ENCODE measurements at regions not wholly inside any gene's neighbourhood (a gene's known extent, or its start where the extent isn't known, plus 50 kb on each side); places are given as distances from the start of the nearest gene placed in this dataset.

DNA sequence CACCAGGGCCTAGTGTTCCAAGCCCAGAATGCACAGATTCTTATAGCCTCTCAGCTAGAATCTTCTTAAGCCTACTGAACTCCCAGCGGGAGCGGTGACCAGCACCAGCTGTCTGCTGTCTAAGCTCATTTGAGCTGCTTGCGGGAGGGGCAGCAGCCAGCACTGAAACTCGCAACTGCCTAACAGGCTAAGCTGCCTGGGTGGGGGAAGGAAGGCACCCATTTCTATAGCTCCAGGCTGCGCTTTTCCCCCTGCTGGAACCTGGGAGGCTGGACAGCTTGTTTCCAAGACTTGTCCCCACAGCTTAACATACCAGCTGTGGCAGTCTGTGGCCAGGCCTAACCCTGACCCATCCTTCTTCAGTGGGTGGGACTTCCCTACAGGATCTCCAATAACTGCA, 512.9 kb downstream of the EFNA5 start:
- no peak for DNase-seq (ENCODE audit: low spot score in 2 of 2)
- no peak for FAIRE-seq

DNA sequence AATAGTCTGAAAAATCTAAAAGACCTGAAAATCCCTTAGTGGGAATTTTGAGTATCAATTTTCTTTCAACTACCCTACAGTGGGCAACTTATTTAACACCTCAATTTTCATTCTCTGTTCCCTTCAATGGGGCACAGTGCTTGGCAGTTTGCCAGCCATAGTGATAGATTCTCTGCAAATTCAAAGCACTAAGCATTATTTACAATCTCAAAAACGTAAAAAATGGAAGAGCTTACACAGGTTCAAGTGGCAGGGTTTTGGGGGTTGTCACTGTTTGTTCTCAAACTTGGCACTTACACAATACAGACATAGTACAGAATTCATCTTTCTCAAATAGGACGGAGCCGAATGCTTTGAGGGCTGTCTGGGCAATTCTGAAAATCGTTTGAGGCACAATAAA, 515.0 kb downstream of the EFNA5 start:
- DNase-seq (ENCODE audit: low spot score in 2 of 2) (no peak), FAIRE-seq (no peak)

DNA sequence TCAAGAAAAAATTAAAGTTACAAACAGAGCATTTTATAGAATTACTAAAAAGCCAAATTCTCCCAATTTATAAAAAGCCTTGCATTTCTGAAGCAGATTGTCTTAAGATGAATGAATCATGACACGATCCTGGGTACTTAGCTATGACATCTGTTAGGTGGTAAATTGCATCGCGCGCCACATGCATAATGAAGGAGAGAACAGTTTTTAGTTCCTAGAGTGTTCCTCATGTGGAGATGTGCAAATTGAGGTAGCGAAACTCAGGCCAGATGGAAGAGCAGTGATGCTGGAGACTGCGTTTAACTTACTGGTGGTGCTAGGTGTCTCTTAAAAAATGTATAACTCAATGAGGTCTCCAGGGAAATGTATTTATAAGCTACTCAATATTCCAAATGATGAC, 516.1 kb downstream of the EFNA5 start:
- FAIRE-seq, result no peak
- DNase-seq (ENCODE audit: low spot score in 2 of 2), result no peak

DNA sequence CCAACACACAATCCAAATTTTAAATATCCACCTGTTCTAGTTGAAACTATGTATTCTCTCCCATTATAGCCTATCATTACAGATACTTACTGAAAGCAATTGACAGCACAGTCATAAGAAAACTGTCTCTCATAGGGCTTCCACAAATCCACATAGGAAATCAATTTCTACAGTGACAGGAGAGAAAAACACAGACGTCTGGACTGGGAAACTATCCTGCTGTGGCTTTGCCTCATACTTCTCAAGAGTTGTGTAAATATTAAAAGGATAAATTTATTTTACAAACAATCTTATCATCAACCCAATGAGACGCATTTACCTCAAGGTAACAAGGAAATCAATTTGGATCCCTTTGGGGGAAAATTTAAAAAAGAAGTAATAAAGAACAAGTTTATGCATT, 517.5 kb downstream of the EFNA5 start:
- no peak for DNase-seq (ENCODE audit: low spot score in 2 of 2)

DNA sequence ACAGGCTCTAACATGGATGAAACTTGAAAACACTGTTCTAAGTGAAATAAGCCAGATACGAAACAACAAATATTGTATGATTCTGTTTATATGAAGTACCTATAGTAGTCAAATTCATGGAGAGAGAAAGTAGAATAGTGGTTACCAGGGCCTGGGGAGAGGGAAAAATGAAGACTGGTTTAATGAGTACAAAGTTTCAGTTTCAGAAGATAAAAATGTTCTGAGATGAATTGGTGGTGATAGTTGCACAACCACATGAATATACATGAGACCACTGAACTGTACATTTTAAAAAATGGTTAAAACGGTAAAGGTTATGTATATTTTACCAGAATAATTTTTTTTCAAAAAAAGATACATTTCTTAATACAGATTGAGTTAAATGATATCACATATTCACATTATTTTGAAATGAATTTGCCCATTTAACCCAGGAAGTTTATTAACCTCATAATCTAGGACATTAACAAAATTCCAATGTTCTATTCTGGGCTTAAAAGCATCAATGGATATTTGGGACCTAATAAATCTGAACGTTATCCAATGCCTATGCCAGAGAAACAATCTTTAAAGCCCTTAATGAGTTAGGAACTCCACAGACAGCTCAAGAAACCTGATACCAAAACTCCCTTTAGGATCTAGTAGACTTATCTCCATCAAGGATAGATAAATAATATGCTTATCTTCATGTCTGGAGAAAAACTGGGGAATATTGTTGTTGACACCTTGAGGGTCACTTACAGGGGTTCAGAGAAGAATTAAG, 521.3 kb downstream of the EFNA5 start:
- no peak for FAIRE-seq
- no peak for DNase-seq (ENCODE audit: low spot score in 2 of 2)

More for the DNA sequence above, 517.5 kb downstream of the EFNA5 start:
- FAIRE-seq, result no peak

DNA sequence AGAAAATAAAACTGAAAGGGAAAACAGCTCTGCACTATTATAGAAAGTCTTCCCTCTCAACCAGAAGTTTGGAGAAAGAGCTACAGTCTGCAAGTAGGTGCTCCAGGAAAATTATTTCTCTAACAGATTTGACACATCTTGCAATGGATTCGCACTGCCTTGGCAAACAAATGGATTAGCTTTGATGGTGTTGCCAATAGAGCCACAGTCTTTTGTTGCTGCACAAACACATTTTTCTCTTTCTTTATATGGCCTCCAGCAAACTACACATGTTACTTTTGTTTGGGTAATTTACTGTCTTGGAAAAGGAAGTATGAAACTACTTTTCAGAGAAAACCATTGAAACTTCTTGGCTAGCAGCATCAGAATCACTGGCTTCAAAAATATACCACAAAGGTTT, 523.1 kb downstream of the EFNA5 start:
- FAIRE-seq (no peak), DNase-seq (ENCODE audit: low spot score in 2 of 2) (no peak)

DNA sequence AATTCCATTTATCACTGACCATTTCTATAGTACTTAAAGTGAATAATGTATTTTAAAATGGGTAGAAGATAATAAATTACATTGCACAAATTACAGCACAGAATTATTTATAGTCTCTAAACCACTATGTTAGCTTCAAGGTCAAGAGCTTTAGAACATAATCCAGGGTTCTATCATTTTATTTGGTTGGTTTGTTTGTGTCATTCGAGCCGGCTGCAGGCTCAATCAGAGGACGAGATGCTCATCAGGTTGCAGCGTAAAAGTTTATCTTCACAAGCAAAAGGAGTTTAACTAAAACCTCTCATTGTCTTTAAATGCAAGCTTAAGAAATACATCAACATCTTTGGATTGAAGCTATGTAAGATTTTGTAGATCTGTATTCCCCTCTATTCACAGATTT, 523.8 kb downstream of the EFNA5 start:
- FAIRE-seq (no peak), DNase-seq (ENCODE audit: low spot score in 2 of 2) (no peak)

DNA sequence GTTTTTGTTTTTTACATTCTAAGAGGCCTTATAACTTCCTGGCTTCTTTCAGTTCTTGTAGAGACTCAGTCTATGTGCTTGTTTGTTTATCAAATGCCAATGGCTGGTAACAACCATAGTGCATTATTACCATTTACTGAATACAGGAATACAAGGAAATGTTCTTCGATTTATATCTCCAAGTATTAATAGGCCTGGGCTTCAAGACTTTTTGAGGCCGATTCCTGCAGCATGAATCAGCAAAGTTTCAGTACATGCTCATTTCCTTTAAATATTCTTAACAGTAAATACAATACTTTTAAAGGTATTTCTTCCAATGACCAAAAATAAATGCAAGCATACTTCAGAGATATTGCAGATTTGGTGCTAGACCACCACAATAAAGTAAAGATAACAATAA, 535.3 kb downstream of the EFNA5 start:
- no peak for FAIRE-seq

DNA sequence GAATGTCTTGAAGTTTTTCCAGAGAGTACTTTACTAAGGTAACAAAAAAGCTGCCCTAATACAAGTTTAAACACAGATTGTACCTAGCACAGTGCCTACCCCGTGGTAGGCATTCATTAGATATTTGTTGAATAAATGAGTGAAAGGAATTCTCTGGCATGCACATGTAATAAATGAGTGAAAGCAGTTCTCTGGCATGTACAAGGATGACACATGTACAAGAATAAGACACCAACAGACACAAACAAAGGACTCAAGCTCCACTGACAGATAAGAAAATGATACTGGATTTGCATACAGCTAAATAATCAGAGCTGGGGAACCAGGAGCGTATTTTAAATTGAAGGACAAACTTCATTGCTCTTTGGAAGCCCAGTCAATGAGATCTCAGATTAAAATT, 535.8 kb downstream of the EFNA5 start:
- DNase-seq (ENCODE audit: low spot score in 2 of 2) (no peak), FAIRE-seq (no peak)

More for the DNA sequence above, 535.3 kb downstream of the EFNA5 start:
- no peak for DNase-seq (ENCODE audit: low spot score in 2 of 2)

DNA sequence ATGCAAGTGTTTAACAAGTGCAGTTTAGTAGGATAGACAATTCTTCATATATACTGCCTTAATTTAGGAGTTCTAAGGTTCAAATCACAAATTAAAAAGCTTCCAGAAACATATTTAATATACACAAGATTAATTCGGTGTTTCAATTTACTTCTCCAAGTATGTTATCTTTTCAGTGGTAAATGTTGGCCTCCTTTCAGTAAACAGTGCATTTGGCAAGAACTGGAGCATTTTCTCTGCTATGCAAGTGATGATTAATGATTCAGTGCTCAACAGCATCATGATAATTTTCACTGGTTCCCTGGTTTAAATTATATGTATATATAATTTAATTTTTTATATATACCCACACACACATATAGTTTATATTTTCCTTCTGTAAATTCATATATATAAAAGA, 541.7 kb downstream of the EFNA5 start:
- no peak for FAIRE-seq

DNA sequence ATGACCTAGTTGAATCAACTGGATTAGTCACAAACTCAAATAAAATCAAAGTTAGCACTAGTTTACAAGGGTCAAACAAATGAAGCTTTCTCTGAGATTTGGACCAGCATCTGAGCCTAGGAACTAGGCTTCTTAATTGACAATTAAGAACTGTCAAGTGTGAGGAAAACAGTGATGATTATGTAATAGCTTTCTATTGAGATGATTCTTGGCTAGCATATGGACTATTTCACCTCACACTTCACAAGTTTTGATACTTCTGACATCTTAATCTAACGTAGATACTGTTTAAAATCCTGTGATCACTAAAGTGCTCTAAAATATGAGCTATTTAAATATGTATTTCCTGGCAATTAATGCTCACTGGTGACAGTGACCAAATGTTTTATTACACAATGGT, 542.9 kb downstream of the EFNA5 start:
- FAIRE-seq (no peak), DNase-seq (ENCODE audit: low spot score in 2 of 2) (no peak)

More for the DNA sequence above, 541.7 kb downstream of the EFNA5 start:
- DNase-seq (ENCODE audit: low spot score in 2 of 2), result no peak

DNA sequence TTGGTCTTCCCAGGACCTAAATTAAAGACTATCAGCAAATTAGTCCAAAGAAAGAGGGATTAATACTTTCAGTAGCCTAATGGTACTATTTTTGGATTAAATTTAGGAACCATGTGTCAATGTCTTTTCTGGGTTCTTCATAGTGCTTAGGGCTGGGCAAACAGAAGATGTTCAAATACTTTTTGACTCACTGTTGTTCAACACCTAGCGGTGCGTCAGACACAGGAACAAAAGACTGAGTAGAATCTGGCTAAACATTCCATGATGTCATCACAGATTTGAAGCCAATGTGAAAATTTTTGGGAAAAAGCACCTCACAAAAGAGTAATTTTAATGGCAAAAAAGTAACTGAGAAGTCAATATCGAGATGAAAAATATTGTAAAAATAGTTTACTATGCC, 544.4 kb downstream of the EFNA5 start:
- DNase-seq (ENCODE audit: low spot score in 2 of 2), result no peak

DNA sequence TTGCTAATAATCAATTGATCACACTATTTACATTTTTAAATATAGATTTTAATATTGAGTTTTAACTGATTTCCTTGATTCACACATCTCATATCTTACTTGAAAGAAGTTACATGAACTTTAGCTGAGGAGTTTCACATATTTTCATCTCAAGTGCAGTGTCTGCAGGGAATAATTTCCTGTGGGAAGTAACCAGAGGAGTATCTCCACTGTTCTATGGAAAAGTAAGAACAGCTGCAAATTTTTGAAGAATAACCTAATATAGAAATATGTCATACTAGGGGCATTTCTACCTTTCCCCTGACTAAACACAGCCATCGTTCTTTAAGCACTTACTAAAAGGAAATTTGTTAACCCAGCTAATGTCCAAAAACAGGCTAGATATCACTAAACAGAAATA, 546.4 kb downstream of the EFNA5 start:
- DNase-seq (ENCODE audit: low spot score in 2 of 2), result no peak
- no peak for FAIRE-seq

More for the DNA sequence above, 544.4 kb downstream of the EFNA5 start:
- no peak for FAIRE-seq

DNA sequence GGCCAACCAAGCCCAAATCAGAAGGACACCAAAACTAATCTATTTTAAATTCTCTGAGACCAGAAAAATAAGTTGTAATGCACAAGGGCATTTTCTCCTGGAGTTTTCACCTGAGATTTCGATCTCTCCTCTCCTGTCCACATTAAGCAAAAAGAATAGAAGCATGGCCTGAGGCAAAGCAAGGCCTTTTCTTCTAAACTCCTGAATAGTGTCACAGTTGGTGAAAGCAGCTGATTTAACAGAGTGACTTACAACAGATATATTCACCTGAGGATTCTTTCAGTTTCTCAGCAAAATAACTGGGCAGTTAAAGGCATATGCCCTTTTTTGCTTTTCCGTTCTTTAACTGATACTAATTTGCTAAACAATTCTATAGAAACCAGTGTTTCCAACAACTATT, 547.7 kb downstream of the EFNA5 start:
- FAIRE-seq, result no peak
- DNase-seq (ENCODE audit: low spot score in 2 of 2), result no peak

DNA sequence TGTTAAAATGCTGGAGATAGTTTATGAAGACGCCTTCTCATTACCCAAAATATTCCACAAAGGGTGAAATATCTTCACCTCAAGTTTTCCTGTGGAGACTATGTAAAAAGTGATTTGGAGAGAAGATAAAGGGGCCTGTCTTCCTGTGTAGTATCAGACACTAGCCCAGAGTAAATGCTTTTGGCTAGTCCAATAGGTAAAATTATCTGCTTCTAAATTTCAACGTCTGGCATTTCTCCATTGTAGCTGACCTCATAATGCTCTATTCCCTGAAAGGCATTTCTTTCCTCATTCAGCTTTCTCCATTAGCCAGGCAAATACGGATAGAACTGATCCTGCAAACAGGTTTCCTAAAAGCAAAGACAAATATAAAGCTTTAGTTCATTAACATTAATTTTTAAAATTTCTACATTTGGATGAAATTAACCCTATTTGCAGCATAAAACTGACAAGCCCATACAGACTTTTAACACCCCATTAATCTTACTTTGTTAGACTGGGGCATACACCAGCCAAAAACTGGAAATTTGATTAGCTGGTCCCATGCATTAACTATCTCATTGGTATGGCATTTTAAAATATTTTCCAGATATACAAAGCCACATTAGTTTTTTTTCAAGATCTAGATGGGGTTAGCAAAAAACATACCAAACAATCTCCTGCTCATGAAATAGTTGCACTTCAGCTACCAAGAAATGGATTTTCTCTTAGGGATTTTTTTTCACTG, 548.8 kb downstream of the EFNA5 start:
- DNase-seq (ENCODE audit: low spot score in 2 of 2) (no peak), FAIRE-seq (no peak)

DNA sequence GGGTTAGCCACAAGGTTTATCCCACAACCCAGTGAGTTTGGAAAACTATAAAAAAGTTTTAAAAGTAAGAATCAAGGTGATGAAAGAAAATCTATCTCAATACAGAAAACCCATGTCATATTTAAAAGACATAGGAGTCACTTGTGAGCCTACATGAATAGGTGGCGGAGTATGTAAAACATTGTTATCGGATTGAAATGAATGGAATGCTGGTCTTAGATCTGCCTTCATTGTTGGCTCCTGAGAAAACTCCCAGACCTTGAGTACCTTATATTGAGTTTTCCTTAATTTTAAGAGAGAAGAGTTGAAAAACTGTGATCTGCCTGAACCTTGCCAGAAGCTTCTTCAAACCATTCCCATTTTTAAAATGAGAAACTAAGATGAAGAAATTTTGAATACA, 551.1 kb downstream of the EFNA5 start:
- DNase-seq (ENCODE audit: low spot score in 2 of 2), result no peak

DNA sequence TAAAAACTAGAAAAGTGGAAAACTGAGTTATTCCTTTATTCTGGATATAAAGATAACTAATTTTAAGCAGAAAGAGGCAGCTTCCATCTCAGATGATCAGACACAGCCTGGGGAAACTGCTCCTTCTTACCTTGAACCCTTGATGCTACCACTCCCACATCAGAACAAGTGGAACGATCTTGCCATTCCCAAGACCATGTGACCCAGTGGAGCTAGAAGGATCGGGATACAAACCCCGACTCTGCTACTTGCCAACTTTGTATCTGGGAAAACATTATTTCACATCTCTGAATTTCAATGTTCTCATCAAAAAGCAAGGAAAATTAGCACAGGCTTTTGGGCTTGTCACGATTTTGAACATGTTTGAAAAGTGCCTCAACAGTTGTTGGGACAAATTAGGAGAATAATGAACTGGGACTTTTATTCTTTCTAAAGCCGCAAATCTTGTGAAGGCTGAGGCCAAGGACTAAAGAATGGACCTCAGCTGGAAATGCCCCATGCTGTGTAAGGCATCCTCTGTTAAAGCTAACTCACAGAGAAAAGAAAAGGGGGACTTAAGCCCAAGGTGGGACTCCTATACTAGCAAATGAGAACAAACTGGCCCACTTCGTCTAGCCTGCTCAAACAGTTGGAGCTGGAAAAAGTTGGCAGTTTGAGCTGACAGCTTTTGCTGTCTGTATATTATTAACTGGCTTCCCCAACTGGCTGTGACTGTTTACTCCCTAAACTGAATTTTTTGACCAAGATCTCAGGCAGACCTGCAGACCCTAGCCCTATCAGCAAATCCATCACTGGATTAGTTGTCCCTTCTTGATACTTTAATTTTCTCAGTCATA, 552.3 kb downstream of the EFNA5 start:
- FAIRE-seq, result no peak
- no peak for DNase-seq (ENCODE audit: low spot score in 2 of 2)

More for the DNA sequence above, 551.1 kb downstream of the EFNA5 start:
- FAIRE-seq, result no peak

DNA sequence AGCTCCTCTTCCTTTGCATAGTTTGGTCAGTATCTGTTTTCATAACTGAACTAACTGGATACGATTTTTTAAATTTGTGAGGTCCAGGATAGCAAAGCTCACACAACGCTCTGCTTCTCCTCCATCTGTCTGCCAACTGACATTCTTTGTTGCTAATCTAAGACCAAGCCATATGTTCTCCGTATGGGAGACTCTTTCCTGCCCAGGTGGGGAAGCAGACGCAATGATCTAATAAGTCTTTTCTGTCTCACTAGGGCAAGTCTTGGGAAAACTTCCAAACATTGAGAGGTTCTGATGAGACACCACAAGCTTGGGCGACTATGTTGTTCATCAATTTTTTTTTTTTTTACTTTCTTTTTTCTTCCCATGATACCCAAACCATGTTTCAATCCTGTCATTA, 558.5 kb downstream of the EFNA5 start:
- no peak for DNase-seq (ENCODE audit: low spot score in 2 of 2)
- no peak for FAIRE-seq

DNA sequence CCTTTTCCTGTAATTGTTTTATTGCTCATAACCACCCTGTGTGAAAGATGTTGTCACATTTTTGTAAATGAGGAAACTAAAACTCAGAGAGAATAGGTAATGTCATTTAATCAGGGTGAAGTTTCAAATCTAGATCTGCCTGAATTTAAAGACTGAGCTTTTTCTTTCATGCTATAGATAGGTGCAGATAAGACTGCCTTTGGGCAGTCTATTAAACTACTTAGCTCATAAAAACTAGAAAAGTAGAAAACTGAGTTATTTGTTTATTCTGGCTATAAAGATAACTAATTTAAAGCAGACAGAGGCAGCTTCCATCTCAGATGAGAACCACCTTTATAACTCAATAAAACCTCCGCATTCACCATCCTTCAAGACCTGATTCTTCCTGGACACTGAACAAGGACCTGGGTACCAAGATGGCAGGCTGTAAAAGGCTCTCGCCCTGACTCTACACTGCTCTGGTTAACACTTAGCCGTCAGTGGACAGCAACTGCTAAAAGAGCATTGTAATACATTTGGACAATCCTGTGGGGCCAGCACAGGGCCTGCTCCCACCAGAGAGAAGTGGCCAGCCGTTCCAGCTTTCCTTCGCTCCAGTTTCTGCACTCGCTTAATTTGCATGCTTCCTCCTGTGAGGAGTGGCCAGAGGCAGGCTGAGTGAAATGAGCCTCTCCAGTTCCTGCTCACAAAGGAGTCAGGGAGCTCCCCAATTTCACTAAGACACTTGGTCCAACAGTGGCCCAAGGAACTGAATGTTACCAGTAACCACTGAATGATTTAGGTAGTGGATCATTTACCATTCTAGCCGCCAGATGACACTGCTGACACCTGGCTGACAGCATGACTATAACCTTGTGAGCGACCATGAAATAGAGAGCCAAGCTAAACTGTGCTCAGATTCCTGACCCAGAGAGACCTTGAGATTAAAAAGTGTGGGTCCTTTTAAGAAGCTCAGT, 566.4 kb downstream of the EFNA5 start:
- DNase-seq (ENCODE audit: low spot score in 2 of 2) (no peak), FAIRE-seq (no peak)

DNA sequence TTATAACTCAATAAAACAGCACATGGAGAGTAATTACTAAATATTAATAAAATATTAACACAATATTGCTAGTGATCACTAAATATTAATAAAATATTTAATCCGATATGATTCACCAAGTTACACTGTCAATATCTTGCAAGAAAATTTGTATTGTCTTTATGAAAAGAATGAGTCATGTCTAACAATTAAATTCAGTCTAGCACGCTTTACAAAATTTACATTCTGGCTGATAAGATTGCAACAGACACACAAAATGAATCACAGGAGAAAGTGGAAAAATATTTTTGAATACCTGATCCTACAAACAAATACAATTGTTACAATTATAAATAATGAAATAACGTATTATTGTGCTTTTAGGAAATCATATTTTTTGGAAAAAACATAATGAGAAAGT, 567.2 kb downstream of the EFNA5 start:
- FAIRE-seq (peak; percentile 6), DNase-seq (ENCODE audit: low spot score in 2 of 2) (no peak)
